Omental fat pad (tissue), 3 donors: ENCODE measurements at regions not wholly inside any gene's neighbourhood (a gene's known extent, or its start where the extent isn't known, plus 50 kb on each side); places are given as distances from the start of the nearest gene placed in this dataset.
"Not testable (repeated sequence)": the region's sequence is repeated elsewhere in the genome, so short reads cannot be mapped to it uniquely, and the experiment has no call there.

ENCODE experiments used
- ATAC-seq: fragments of 150-250 bp; one replicate; pipeline ENCODE4 v1.9.1; 2016; ENCODE audit warnings: mild to moderate bottlenecking, moderate library complexity; ENCODE audit not compliant: low FRiP score
- DNase-seq: peaks from one replicate; pipeline ENCODE4 v3.0.0-alpha.2; 2019; ENCODE audit warnings: low spot score
- CTCF ChIP-seq, 3 donors: fragments of 450-650 bp; IDR thresholded peaks; one replicate each; pipeline ENCODE4 v1.5.1; 2016 to 2017; ENCODE audit warnings: antibody characterized with exemption in 3 of 3, mild to moderate bottlenecking in 3 of 3, moderate library complexity in 2 of 3

- no peak for TF ChIP-seq CTCF (IDR thresholded peaks at IDR 0.05)
- DNase-seq: no peak
- ATAC-seq: no peak
Observed at GRCh38 chr6:835476-836160, 142.7 kb upstream of the EXOC2 start.

- ATAC-seq (no peak), DNase-seq (no peak)
- TF ChIP-seq CTCF (IDR thresholded peaks at IDR 0.05): no peak
Observed at GRCh38 chr6:834866-835265, 141.9 kb upstream of the EXOC2 start.

GRCh38 chr6:834190-834589 lies 141.3 kb upstream of the EXOC2 start:
- TF ChIP-seq CTCF (IDR thresholded peaks at IDR 0.05): no peak
- ATAC-seq: no peak
- no peak for DNase-seq

- ATAC-seq: not testable (repeated sequence)
Observed at GRCh38 chr6:832804-833203, 139.9 kb upstream of the EXOC2 start.

GRCh38 chr6:830667-831327 lies 137.9 kb upstream of the EXOC2 start:
- no peak for DNase-seq
- TF ChIP-seq CTCF (IDR thresholded peaks at IDR 0.05): no peak
- ATAC-seq: no peak

More at GRCh38 chr6:832804-833203, 139.9 kb upstream of the EXOC2 start:
- not testable (repeated sequence) for DNase-seq

- no peak for TF ChIP-seq CTCF (IDR thresholded peaks at IDR 0.05)
- no peak for ATAC-seq
- no peak for DNase-seq
Observed at GRCh38 chr6:829656-830055, 136.7 kb upstream of the EXOC2 start.

- DNase-seq (no peak), ATAC-seq (no peak)
- TF ChIP-seq CTCF (IDR thresholded peaks at IDR 0.05): no peak
Observed at GRCh38 chr6:827431-827830, 134.5 kb upstream of the EXOC2 start.
